Bronchial epithelial cell (primary cell): ENCODE measurements at regions not wholly inside any gene's neighbourhood (a gene's known extent, or its start where the extent isn't known, plus 50 kb on each side); places are given as distances from the start of the nearest gene placed in this dataset.
"Not testable (repeated sequence)": the region's sequence is repeated elsewhere in the genome, so short reads cannot be mapped to it uniquely, and the experiment has no call there.

Source experiments
- DNase-seq: peaks from one replicate; pipeline ENCODE4 v3.0.0-alpha.2; 2010; ENCODE audit warnings: low read depth
- FAIRE-seq: peaks from 2 replicates; lab custom pipeline; 2011; peaks lifted over from hg19 to GRCh38; lab: Jason Lieb, UNC
- H3K27me3 ChIP-seq: 2 replicates; pipeline ENCODE4 v1.5.1; 2011; ENCODE audit warnings: low read length; ENCODE audit not compliant: control insufficient read depth, insufficient read depth
- H3K36me3 ChIP-seq: 2 replicates; pipeline ENCODE4 v1.5.1; 2011; ENCODE audit warnings: low read length; ENCODE audit not compliant: control insufficient read depth, insufficient read depth
- H3K4me3 ChIP-seq: 2 replicates; pipeline ENCODE4 v1.5.1; 2011; ENCODE audit warnings: mild to moderate bottlenecking, low read depth, low read length, control low read depth
- TF ChIP-seq, protein P1 (sequence below): IDR thresholded peaks from 2 replicates; pipeline ENCODE4 v1.5.1; 2011; ENCODE audit warnings: mild to moderate bottlenecking, moderate library complexity, low read length, control low read depth, inconsistent platforms; ENCODE audit not compliant: insufficient read depth, severe bottlenecking

DNA sequence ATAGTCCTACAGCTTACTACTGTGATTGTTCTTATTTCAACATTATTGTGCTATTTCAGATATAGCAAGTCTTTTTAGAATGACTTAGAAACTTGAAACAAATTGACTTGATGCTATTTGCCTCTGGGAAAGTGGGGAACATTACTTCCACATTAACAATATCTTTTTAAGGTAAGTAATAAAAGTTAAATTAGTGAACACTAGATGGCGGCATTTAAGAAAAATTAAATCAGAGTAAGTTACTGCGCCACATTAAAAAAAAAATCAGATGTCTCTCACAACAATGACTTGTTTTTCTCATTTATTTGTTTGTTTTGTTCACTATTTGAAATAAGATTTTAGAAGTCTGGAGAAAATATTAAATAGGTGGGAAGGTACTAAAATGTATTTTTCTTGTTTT, 1026.9 kb upstream of the SLIT2 start:
- TF ChIP-seq, protein P1, sequence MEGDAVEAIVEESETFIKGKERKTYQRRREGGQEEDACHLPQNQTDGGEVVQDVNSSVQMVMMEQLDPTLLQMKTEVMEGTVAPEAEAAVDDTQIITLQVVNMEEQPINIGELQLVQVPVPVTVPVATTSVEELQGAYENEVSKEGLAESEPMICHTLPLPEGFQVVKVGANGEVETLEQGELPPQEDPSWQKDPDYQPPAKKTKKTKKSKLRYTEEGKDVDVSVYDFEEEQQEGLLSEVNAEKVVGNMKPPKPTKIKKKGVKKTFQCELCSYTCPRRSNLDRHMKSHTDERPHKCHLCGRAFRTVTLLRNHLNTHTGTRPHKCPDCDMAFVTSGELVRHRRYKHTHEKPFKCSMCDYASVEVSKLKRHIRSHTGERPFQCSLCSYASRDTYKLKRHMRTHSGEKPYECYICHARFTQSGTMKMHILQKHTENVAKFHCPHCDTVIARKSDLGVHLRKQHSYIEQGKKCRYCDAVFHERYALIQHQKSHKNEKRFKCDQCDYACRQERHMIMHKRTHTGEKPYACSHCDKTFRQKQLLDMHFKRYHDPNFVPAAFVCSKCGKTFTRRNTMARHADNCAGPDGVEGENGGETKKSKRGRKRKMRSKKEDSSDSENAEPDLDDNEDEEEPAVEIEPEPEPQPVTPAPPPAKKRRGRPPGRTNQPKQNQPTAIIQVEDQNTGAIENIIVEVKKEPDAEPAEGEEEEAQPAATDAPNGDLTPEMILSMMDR = no peak
- FAIRE-seq = no peak
- H3K36me3 ChIP-seq = no peaks in the 10 kb centered on the region
- peak; percentile 47 for DNase-seq
- no peak overlapping the region for H3K4me3 ChIP-seq
- H3K27me3 ChIP-seq = no peaks in the 10 kb centered on the region

DNA sequence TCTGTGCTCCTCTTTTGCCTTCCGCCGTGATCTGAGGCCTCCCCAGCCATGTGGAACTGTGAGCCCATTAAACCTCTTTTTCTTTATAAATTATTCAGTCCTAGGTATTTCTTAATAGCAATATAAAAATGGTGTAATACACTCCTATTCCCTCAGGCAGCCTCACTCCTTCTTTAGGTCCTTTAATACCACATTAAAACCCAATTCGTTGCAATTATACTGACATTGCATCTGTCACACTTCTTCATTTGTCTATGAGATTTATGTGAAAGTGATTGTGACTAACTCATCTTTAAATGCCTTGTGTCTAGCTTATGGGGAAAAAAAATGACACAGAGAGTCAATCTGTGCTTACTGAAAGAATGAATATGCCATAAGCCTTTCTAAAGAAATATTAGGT, 1035.2 kb upstream of the SLIT2 start:
- FAIRE-seq (no peak), DNase-seq (no peak)
- H3K27me3 ChIP-seq = no peaks in the 10 kb centered on the region
- H3K4me3 ChIP-seq = no peak overlapping the region
- TF ChIP-seq, protein P1 = no peak
- H3K36me3 ChIP-seq = no peaks in the 10 kb centered on the region

DNA sequence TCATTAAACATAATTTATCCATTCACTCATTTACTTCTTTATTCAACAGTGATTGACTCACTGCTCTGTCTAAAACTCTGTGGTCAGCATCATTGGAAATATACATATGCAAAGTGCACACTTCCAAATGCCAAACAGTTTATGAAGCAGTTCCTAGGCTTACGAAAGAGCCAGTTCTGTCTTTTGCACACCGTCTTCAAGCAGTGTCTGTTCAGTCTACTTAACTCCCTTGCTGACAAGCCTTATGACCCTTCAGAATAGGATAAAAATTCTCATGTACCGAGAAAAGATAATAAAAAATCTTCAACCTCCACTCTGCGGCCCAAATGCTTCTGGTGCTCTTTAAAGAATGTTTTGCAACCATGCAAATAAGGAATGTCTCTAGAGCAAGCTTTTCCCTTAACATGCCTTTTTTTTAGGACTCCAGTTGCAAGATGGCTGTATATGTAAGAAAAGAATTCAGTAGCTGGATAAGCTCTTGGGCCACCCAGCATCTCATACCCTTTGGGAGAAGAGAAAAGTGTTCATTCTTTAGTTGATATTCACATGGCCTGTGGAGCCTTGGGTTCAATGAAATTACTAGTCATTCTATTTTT, 1037.0 kb upstream of the SLIT2 start:
- no peaks in the 10 kb centered on the region for H3K36me3 ChIP-seq
- no peak for FAIRE-seq
- TF ChIP-seq, protein P1 = no peak
- peak; percentile 2 for DNase-seq
- no peak overlapping the region for H3K4me3 ChIP-seq
- no peaks in the 10 kb centered on the region for H3K27me3 ChIP-seq

DNA sequence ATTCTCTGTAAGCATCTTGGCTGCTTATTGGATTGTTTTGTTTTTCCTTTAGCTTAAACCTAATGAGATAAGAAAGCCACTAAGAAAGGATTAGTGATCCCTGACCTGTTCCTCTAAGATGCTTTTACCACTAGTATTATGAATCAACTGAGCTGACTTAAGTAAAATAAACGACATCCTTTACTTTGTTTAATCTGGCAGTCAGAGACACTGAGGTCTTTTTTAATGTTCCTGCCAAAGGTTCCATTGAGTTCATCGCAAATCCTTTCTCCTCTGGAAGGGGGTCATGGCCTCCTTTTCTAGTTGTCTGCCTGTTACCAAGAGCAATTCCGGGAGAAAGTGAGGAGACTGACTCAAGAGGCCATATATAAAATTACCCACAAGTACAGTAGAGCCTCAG, 1038.3 kb upstream of the SLIT2 start:
- no peak overlapping the region for H3K4me3 ChIP-seq
- FAIRE-seq (no peak), DNase-seq (no peak)
- TF ChIP-seq, protein P1 = no peak
- no peaks in the 10 kb centered on the region for H3K36me3 ChIP-seq
- H3K27me3 ChIP-seq = no peaks in the 10 kb centered on the region

DNA sequence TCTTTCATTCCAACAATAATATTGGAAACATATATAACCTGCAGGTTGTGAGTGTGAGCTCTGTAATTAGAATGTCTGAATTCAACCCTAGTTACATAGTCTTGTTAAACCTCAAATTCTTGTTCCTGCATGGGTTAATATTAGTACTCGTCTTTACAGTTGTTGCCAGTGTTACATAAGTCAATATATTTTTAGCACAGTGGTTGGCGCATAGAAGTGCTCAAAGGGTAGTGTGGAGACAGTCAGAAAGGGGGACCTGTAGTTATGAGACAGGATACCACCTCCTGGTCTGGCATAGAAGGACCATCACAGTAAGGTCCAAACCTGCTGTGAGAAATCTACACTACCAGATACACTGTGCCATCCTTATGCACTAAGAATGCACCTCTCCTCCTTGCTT, 1045.9 kb upstream of the SLIT2 start:
- TF ChIP-seq, protein P1 = no peak
- no peaks in the 10 kb centered on the region for H3K27me3 ChIP-seq
- FAIRE-seq (no peak), DNase-seq (no peak)
- H3K4me3 ChIP-seq = no peak overlapping the region
- H3K36me3 ChIP-seq = no peaks in the 10 kb centered on the region

DNA sequence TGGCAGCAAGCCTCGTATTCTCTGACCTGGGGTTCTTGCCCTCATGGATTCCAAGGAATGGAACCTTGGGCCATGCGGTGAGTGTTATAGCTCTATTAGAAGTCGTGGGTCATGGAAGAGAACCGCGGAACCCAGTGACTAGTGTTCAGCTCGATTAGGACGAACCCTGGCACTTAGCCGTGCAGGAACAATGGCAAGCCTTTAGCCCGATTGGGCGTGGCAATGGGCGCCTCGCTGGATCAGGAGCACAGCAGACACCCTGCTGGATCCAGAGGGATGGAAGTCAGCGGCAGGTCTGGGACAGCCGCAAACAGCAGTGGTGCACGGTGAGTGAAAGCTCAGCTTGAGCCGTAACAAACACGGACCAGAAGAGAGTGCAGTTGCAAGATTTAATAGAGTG, 1053.9 kb upstream of the SLIT2 start:
- not testable (repeated sequence) for H3K4me3 ChIP-seq, DNase-seq, H3K36me3 ChIP-seq, H3K27me3 ChIP-seq, FAIRE-seq
